Muscle of leg (tissue), 3 donors: ENCODE measurements at regions not wholly inside any gene's neighbourhood (a gene's known extent, or its start where the extent isn't known, plus 50 kb on each side); places are given as distances from the start of the nearest gene placed in this dataset.
A peak's percentile ranks its signal among the peaks of the same experiment; 100 is the strongest.

Experiments
- DNase-seq: peaks from one replicate; pipeline ENCODE4 v3.0.0; 2013
- H3K27ac ChIP-seq: one replicate; pipeline ENCODE4 v1.5.1; 2013; ENCODE audit warnings: mild to moderate bottlenecking, low read length, control low read depth
- H3K27me3 ChIP-seq: one replicate; pipeline ENCODE4 v1.6.1; 2013; ENCODE audit warnings: low read length; ENCODE audit not compliant: control insufficient read depth, insufficient read depth
- H3K36me3 ChIP-seq: one replicate; pipeline ENCODE4 v1.6.1; 2013; ENCODE audit warnings: low read length; ENCODE audit not compliant: control insufficient read depth, insufficient read depth
- H3K4me1 ChIP-seq: one replicate; pipeline ENCODE4 v1.6.1; 2013; ENCODE audit warnings: low read length; ENCODE audit not compliant: control insufficient read depth, insufficient read depth
- H3K4me3 ChIP-seq: one replicate; pipeline ENCODE4 v1.5.1; 2013; ENCODE audit warnings: low read length, control low read depth
- H3K9me3 ChIP-seq: replicated peaks from 2 replicates; pipeline ENCODE4 v1.6.1; 2013; ENCODE audit warnings: low read depth, low read length; ENCODE audit not compliant: control insufficient read depth
- WGBS: methylation state at CpG from one replicate; pipeline ENCODE4 v1.1.5; 2013; ENCODE audit warnings: missing lambda C conversion rate; ENCODE audit not compliant: insufficient coverage; 5-methylcytosine and 5-hydroxymethylcytosine counted together

DNA sequence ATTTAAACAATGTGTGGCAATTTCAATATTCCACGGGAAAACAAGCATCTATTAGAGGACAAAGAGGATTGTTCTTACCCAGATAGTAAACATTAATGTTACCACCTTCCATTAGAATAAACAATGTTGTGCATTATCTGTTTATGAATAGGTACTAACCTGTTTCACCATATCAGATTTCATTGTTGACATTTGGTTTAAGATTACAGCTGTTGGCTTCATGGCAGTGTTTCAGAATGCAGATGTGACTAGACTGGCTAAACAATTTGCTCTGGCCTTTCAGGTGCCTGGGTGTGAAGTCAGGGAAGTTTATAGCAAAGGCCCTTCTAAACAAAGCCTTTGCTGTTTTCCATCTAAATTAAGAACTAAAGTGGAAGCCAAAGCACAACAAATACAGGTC is 464.7 kb upstream of the FAM47C start:
- no peak overlapping the region for H3K27ac ChIP-seq
- no peaks in the 10 kb centered on the region for H3K4me1 ChIP-seq
- H3K4me3 ChIP-seq = no peak overlapping the region
- no peaks in the 10 kb centered on the region for H3K9me3 ChIP-seq
- no peak for DNase-seq
- no peaks in the 10 kb centered on the region for H3K36me3 ChIP-seq
- H3K27me3 ChIP-seq = no peaks in the 10 kb centered on the region
- no CpG with 5 or more reads among the region's 1 CpG for WGBS

GRCh38 chrX:36562986-36563385 is 445.2 kb upstream of the FAM47C start:
- Histone ChIP-seq H3K4me1 (no peaks in the 10 kb centered on the region), H3K27me3 (no peaks in the 10 kb centered on the region), H3K4me3 (no peak overlapping the region), H3K36me3 (no peaks in the 10 kb centered on the region), H3K27ac (no peak overlapping the region), H3K9me3 (no peaks in the 10 kb centered on the region)
- no CpG with 5 or more reads among the region's 2 CpGs for WGBS
- no peak for DNase-seq

DNA sequence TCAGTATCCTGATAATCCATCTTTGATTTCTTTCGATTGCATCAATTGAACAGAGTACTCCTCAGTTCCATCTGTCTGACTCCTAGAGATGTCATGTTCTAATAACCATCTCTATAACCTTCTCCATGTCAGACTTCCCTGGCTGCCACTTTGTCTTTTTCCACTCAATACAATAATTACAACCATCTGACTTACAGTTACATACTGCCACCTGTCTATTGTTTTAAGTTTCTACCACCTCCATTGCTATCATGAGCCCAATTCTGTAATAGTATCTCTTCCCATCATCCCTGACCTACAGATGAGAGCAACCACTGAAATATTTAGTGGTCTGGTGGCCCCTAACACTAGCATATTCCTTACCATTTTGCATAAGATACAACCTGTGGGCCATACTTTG is 439.2 kb upstream of the FAM47C start:
- DNase-seq = peak; percentile 1
- Histone ChIP-seq H3K27ac (no peak overlapping the region), H3K4me3 (no peak overlapping the region), H3K9me3 (no peaks in the 10 kb centered on the region), H3K27me3 (no peaks in the 10 kb centered on the region), H3K36me3 (no peaks in the 10 kb centered on the region), H3K4me1 (no peaks in the 10 kb centered on the region)
- 67% methylated on average over 1 of the region's 1 CpG for WGBS

GRCh38 chrX:36573720-36574119 is 434.4 kb upstream of the FAM47C start:
- Histone ChIP-seq H3K4me1 (no peaks in the 10 kb centered on the region), H3K27me3 (no peaks in the 10 kb centered on the region), H3K4me3 (no peak overlapping the region), H3K9me3 (no peaks in the 10 kb centered on the region), H3K27ac (no peak overlapping the region), H3K36me3 (no peaks in the 10 kb centered on the region)
- no CpG with 5 or more reads among the region's 2 CpGs for WGBS
- DNase-seq = peak; percentile 5

DNA sequence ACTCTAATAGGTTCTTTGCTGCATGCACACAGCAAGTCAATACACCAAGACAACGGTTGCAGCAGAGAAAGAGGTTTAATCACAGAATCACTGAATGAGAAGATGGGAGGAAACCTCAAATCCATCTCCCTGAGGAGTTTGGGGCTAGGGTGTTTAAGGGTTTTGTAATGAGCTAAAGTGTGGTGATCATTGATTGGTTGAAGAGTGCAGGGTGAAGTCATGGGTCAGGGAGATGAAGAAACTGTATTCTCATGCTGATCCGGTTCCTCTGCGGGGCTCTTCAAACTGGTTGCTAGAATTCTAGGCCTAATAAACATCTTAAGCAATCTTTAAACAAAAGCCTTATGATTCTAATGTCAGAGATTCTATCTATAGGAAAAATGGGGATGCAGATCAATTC is 432.5 kb upstream of the FAM47C start:
- no peak for DNase-seq
- H3K36me3 ChIP-seq = no peaks in the 10 kb centered on the region
- no CpG with 5 or more reads among the region's 3 CpGs for WGBS
- H3K27ac ChIP-seq = no peak overlapping the region
- no peak overlapping the region for H3K4me3 ChIP-seq
- H3K4me1 ChIP-seq = no peaks in the 10 kb centered on the region
- no peaks in the 10 kb centered on the region for H3K27me3 ChIP-seq
- no peaks in the 10 kb centered on the region for H3K9me3 ChIP-seq

DNA sequence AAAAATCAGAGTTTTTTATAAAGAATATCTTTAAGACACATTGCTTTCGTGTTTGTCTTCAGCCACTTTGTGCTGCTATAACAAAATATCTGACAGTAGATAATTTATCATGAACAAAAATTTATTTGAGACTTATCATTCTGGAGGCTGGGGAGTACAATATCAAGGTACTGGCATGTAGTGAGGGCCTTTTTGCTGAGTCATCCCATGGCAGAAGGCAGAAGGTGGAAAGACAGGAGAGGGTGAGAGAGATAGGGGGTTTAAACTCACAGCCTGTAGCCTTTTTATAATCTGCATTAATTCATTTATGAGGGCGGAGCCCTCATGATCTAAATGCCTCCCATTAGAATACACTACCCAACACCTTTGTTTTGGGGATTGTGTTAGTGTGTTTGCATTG is 431.2 kb upstream of the FAM47C start:
- H3K36me3 ChIP-seq = no peaks in the 10 kb centered on the region
- DNase-seq = no peak
- WGBS = no CpG with 5 or more reads among the region's 2 CpGs
- H3K27me3 ChIP-seq = peaks cover under 1% of the 10 kb centered on the region
- no peaks in the 10 kb centered on the region for H3K4me1 ChIP-seq
- no peaks in the 10 kb centered on the region for H3K9me3 ChIP-seq
- no peak overlapping the region for H3K4me3 ChIP-seq
- no peak overlapping the region for H3K27ac ChIP-seq

GRCh38 chrX:36581030-36581429 is 427.1 kb upstream of the FAM47C start:
- no peak overlapping the region for H3K4me3 ChIP-seq
- peak; percentile 7 for DNase-seq
- no peak overlapping the region for H3K27ac ChIP-seq
- no peaks in the 10 kb centered on the region for H3K9me3 ChIP-seq
- no peaks in the 10 kb centered on the region for H3K4me1 ChIP-seq
- H3K27me3 ChIP-seq = peaks cover 3% of the 10 kb centered on the region
- H3K36me3 ChIP-seq = no peaks in the 10 kb centered on the region
- WGBS = 80% methylated on average over 1 of the region's 4 CpGs

DNA sequence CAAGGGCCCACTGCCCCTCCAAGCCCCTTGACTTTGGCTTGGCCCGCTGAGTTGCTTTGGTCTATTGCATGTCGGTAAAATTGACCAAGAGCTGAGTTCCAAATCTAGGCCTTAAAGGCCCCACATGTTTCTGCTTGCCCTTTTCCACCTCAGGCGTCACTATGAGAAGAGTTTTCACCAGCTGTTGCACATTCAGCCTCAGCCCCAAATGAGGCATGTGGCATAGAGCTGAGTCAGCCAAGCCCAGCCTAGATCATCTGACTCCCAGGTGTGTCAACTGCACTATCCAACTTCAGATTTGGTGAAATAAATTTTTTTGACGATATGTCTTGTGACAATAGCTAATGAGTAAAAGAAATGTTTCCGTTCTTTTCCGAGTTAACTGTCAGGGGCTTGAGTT is 424.5 kb upstream of the FAM47C start:
- H3K9me3 ChIP-seq = no peaks in the 10 kb centered on the region
- no peak overlapping the region for H3K27ac ChIP-seq
- peaks cover 3% of the 10 kb centered on the region for H3K27me3 ChIP-seq
- WGBS = 76% methylated on average over 3 of the region's 6 CpGs
- DNase-seq = no peak
- H3K4me3 ChIP-seq = no peak overlapping the region
- H3K36me3 ChIP-seq = no peaks in the 10 kb centered on the region
- H3K4me1 ChIP-seq = no peaks in the 10 kb centered on the region

DNA sequence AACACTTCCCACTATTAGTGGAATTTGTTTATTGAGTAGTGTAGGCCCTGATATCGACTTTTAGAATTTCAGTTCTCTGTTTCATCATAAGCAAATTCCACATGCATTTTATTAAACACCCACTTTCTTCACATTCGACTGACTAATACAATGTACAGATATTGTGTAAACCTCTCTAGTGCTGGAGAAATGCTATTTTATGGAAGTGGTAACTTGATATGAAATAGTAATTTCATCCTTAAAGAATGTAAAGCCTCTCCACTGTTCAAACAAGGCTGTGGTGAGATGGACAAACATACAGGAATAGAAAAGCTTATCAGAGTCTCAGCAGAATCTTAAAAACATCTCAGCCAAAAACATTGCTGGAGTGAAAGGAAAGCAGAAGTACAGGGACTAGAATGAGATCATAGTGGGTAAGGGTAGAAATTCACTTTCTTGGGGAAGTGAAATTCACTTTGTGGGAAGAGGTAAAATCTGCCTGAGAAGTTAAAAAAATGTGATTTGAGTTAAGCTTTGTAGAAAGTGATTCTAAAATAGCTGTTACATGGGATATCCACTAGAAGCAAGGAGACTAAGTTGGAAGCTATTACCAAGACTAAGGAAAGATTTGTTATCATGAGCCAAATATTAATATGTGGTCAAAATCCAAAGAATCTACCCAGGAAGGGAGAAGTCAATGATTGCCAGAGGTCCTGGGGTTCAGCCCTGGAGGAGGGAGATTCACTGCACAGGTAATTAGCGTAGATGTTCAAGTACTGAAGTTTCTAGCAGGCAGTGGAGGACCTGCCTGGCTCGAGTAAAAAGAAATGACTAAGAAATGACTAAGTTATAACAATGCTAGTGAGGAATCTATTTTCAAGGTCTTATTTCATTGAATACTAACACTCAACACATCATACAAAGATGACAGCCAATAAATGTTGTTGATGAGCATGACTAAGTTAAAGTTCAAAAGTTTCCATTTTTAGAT is 398.3 kb upstream of the FAM47C start:
- Histone ChIP-seq H3K27me3 (peaks cover 2% of the 10 kb centered on the region), H3K9me3 (peaks cover 3% of the 10 kb centered on the region), H3K4me1 (no peaks in the 10 kb centered on the region), H3K4me3 (no peak overlapping the region), H3K36me3 (no peaks in the 10 kb centered on the region), H3K27ac (no peak overlapping the region)
- no peak for DNase-seq
- no CpG with 5 or more reads among the region's 4 CpGs for WGBS

- H3K9me3 ChIP-seq = no peaks in the 10 kb centered on the region
- no peaks in the 10 kb centered on the region for H3K4me1 ChIP-seq
- no peaks in the 10 kb centered on the region for H3K36me3 ChIP-seq
- WGBS = 60% methylated on average over 1 of the region's 2 CpGs
- no peak for DNase-seq
- H3K27ac ChIP-seq = no peak overlapping the region
- no peaks in the 10 kb centered on the region for H3K27me3 ChIP-seq
- no peak overlapping the region for H3K4me3 ChIP-seq
Measured at GRCh38 chrX:36626898-36627297, 381.3 kb upstream of the FAM47C start.
